CD4-positive, alpha-beta T cell treated with Interleukin-1 beta for 1 hour (primary cell): ENCODE measurements at regions not wholly inside any gene's neighbourhood (a gene's known extent, or its start where the extent isn't known, plus 50 kb on each side); places are given as distances from the start of the nearest gene placed in this dataset.

Source experiments
- DNase-seq, 2 donors: peaks; one replicate each; pipeline ENCODE4 v3.0.0-alpha.2; 2020 to 2022

DNA sequence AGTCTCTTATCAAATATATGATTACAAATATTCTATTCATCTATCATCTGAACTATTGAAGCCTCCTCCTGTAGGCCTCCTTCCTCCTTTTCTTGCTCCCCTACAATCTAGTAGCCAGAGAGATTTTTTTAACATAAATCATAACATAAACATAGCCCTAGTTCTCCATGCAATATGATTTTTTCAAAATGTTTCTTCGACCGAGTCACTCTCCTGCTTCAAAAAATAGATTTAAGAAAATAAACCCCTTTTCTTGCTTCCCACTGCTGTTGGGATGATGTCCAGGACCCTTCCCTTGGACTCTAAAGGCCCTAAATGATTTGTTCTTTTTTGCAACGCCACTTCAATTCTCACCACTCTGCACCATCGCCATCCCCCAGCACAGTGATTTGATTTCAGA lies 319.7 kb upstream of the TSHZ3 start:
- no peak for DNase-seq

DNA sequence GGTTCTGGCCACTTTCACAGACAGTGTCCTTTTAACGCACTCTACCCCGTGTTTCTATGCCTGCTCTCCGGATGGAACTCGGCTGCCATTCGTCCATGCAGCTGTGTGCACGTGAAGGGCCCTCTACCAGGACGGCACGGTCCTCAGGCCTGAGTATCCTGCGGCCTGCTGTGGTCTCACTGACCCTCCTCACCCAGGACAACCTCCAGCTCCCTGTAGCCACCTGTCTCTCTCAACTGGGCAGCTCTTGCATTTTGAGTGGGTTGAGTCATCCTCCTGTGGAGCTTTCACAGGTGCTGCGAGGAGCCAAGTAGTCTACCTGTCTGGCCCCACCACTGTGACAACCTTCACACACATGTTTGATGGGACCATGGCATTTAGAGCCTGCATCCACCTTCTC lies 321.7 kb upstream of the TSHZ3 start:
- DNase-seq, result no peak

DNA sequence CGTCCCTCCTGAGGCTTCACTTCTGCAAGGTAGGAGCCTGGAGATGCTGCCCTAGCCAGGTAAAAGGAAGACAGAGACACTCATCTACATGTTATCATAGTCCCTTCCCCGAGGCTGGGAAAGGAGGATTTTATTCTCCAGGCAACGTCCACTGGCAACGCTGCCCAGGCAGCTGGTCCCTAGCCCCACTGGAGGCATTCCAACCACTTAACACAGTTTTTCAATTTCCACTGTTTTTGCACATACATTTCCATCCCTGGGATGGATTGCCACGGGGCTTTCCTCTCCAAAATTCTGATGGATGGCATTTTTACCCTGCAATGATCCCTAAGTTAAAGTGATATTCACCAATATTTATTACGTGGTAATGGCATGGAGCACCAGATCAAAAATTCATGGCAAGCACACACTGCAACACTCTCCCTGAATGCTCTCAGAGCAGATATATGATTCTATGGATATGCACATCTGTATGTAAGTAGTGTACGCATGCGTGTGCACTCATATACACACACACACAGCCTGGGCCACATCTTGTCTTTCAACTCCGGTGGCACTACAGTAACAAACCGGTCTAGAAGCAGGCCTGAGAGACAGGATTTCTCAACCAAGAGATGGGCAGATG lies 322.3 kb upstream of the TSHZ3 start:
- DNase-seq, result no peak

DNA sequence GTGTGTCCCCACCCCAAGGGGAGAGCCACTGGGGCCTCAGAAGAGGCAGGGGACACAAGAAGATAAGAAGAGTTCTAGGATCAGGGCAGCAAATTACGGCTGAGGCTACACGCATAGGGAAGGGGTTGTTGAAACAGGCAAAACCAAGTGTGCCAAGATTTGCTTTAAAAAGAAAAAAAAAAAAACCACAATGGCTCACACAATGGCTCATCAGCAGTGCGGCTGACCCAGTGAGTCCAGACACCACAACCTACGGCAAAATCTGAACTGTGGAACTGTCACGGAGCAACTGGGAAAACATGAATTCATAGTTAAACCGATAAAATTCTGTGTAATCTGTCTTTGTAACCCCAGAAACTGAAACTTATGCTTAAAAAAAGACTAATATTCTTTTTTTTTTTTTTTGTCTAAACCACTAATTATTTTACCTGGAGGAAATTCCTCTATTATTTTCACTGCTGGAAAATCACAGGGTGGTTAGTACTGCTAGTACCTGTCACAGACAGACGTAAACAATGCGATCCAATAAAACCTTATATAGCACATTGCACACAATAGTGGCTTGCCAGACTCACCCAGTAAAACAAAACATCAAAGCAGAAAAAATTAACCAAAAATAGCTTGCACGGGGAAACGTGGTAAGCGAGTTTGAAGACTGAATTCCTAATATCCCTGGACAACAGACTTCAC lies 325.4 kb upstream of the TSHZ3 start:
- DNase-seq, result no peak

DNA sequence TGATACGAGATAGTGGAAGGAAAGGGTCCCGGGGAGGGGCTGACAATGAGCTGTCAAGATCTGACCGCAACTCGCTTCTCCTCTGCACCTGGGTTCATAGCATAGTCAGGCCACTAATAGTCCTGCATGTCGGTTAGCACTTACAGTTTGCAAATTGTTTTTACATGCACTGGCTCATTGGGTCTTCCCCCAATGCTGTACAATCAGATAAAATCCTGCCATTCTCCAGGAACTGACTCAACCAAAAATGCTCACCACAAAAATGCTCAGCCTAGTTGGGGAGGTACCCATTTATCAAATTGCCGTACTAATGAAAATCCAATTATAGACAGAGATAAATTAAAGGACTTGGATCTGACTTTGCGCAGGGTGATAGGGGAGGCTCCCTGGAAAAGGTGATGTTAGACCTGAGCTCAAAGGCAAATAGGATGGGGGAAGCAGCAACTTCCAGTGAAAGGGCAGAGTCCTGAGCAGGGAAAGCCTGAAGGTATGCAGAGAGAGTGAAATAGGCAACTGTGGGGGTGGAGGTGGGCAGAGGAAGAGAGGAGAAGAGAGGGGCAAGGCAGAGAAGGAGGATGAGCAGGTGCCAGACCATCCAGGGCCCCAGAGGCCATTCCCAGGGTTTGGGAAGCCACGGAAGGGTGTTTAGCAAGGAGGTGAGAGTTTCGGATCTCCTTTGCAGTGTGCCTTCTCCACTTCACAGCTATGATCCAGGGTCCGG lies 326.1 kb upstream of the TSHZ3 start:
- no peak for DNase-seq

DNA sequence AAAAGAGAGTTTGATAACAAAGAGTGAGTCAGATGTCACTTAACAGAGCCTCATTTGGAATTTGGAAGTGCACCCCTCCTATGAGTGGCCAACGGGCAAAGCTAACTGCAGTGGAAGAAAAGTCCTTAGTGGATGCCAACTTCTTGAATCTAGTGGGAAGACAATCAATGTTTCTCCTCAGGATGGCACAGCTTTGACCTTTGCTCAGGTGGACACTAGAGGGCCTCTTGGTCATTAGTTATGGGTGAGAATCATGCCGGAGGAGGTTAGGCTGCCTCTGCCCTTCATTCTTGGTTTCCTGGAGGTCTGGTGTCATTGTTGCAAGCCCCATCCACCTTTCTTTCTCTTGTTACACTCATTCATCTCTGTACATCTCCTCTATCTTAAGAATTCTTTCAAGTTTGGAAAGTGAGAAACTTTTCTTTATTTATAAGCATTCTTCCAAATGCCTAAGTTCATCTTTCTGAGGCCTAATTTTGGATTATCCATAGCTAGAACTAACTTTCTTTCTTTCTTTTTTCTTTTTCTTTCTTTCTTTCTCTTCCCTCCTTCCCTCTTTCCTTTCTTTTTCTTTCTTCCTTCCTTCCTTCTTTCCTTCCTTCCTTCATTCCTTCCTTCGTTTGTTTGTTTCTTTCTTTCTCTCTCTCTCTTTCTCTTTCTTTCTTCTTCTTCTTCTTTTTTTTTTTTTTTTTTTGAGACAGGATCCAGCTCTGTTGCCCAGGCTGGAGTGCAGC lies 327.2 kb upstream of the TSHZ3 start:
- no peak for DNase-seq

DNA sequence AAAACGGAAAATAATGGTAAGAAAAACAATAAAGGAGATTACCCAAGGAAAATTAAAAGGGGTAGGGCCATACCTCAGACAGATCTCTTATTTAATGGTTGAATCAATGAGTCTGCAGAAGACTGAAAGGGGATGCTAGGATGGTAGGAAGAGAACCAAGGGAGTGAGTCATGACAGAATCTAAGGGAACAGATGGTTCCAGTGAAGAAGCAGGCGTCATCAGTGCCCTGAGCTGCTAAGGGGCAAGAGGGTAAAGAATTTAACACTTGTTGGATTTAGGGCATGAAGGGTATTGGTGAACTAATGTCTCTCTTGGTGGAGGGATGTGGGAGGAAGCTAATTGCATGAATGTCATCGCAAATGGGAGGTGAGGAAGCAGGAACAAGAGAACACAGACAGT lies 329.2 kb upstream of the TSHZ3 start:
- DNase-seq, result no peak

DNA sequence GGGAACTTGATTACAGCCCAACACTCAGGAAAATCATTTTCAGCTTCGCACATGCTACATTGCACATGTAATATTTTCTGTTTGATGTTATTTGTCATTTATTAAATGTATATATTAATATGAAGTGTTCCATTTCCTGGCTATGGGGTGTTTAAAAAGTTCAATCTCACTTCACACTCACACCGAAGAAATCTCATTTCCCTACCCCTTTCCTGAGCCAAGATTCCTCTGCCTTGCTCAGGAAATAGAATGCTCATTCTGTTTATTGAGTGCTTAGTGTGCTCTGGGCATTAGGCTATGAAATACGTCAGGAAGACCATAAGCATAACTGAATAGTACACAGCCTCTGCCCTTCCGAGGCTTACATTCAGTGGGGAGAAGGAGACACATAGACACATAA lies 331.9 kb upstream of the TSHZ3 start:
- no peak for DNase-seq

DNA sequence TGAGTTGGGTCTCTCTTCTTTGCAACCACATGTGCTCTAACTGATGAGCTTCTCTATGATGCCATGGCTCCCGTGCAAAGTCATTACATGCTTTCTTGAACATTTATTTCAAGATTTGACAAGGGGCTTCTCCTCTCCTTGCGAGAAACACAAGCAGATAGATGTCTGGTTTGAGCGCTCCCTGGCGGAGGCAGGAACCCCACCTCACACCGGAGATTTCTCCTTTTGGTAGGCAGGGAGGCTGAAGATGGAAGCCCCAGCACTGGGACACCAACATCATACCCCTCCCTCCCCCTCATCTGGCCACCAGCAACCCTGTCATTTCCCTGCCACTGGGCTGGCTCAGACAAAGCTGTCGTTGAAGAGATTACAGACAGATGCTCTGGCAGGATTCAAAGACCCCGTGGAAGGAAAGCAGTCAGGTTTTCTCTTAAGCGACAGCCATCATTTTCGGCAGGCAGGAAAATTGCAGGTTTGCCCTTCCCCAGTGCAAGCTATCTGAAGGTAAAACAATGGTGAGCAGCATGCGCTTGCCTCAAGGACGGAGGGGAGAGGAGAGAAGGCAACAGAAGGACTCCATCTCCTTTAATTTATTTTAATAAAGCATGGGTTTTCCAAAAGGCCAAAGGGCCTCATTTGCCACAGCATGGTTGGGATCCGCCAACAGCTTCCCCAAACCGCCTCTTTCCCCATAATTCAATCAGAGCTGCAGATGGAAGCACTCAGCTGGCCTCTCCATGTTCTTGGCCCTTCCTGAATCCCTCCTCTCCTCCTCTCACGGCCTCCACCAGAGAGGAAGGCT lies 344.1 kb upstream of the TSHZ3 start:
- DNase-seq, result no peak

DNA sequence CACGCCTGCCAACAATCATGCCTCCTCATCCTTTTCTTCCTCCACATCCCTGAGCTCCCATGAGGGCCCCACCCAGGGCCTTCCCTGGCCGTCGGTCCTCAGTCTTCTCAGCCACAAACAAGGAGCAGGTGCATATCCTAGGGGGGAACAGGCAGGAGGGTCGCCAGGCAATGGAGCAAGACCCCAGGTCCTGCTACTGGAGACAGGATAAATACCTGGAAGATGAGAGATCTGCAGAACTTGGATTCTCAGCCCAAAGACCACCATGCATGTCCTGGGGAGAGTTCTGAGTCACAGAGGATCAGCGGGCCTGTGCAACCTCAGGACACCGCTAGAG lies 344.7 kb upstream of the TSHZ3 start:
- DNase-seq, result no peak

DNA sequence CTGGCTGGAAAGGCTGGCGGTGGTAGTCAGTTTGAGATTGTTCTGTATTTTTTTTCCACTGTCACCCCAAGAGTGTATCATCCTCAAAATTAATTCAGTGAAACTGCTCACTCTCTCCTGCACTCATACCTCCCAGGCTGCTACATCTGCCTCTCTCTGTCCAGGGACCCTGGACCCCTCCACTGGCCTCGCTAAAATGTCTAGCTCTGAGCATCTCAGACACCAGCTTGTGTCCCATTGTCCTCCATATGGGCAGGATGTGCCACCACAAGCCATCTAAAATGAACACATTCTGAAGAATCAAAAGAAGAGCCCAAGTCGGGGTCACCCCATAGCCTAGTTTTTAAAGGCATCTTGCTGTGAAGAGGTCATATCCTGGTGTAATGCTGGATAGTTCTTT lies 345.5 kb upstream of the TSHZ3 start:
- no peak for DNase-seq

DNA sequence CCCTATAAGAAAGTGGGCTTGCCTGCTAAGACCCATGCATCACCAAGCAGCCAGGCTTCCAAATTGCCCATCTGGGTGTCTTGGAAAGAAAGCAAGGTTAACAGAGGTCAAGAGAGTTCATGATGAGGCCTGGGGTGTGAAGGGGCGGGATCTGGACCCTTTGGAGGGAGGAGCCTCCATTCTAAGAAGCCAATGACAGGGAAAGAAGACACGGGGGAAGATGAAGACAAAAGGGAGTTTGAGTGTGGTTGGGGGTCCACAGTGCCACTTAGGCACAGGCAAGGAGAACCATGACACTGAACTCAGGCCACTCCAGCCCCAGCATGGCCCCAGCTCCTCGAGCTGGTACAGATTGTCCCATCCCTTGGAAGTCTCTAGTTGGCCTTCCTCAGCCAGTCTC lies 350.2 kb upstream of the TSHZ3 start:
- no peak for DNase-seq

DNA sequence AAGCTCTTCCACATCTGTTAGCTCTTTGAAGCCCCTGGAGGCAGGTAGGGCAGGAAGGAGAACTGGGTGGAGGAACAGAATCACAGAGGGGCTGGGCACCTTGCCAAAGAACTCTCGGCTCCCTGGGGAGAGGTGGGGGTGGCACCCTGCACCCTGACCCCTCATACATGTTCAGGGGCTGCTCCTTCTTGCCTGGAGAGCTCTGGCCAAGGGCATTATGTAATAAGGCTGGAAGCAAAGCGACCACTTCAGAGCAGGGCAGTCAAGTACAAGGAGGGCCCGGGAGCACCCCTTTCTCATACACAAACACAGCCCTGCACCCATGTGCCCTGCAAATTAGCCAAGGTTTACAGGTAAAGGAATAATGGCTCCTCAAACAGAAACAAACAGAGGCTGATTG lies 351.9 kb upstream of the TSHZ3 start:
- no peak for DNase-seq

DNA sequence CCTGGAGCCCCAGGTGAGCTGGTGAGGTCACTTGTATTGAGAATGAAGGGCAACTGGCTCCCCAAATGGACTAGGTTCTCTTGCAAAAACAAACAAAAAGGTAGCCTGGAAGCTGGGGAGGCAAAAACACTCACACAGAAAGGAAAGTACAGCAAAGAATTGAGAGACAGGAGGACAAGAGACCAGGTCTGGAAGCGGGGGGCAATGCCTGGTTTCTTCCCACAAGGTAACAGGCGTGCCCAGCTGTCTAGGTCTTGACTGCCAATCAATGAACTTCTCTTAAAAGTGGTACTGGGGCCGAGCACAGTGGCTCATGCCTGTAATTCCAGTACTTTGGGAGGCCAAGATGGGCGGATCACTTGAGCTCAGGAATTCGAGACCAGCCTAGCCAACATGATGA lies 356.4 kb upstream of the TSHZ3 start:
- no peak for DNase-seq

DNA sequence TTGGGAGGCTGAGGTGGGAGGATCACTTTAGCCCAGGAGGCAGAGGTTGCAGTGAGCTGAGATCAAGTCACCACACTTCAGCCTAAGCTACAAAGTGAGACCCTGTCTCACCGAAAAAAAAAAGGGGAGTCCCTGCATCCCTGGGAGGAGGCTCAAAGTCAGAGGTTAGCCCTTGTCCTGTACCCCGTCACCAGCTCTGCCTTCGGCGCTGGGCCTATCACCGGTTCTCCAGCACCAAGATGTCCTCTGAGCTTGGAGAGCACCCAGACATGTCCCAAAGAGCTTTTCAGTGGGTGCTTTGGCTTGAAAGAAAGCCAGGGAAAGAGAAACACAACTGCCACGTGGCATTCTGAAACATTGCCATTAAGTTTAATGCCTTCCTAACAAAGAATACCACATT lies 356.9 kb upstream of the TSHZ3 start:
- DNase-seq, result no peak

DNA sequence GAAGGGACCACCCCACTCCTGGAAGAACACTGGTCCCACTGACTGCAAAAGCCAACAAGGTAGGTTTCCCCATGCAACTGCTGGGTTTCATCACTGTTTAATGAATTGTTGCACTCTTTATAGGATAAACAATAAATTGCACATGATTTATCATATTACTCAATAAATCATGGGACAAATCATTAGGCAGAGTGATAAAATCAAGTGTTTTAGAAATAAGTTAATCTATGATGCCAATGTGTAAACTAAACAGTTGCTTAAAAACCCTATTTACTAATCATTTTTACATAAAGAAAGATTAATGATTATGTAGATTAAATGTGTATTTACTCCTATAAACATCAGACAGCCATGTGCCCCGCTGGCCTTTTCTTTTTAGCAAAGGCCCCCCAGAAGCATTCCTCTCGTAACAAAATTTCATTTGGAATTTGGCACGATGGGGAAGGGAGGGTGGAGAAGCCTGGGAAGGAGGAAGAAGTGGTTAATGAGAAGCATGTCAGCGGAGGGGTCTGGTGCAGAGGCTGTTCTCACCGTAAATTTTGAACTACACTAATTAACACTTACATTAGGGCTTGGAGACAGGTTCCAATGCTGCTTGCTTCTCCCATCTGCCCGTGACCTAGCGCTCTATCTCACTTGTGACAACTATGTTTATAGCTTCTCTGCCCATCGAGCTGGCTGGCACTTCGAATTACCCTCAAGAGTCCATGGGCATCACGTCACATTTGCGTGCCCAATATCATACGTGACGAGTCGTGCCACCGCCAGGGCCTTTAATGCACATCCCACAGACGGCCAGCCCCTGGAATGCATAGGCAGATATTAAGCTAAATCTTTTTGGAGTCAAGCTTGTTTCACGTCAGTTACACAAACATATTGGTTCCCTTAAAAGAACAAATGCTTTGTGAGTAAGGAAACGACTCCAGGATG lies 357.7 kb upstream of the TSHZ3 start:
- DNase-seq, result no peak

DNA sequence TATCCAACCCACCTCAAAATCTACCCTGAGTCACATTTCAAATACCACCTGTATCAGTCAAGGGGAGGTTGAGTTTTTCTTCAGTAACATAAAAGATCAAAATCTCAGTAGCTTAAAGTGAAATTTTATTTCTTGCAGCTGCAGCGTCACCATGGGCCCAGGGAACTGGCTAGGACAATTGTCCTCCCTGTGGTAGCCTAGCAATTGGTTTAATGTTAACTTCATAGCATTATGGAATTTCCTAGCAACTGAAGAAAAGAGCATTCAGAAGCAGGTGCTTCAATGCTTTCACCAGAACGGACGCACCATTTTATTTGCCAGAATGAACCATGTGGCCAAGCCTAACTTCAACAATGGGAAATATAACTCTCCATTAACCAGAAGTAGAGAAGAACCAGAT lies 359.3 kb upstream of the TSHZ3 start:
- no peak for DNase-seq

DNA sequence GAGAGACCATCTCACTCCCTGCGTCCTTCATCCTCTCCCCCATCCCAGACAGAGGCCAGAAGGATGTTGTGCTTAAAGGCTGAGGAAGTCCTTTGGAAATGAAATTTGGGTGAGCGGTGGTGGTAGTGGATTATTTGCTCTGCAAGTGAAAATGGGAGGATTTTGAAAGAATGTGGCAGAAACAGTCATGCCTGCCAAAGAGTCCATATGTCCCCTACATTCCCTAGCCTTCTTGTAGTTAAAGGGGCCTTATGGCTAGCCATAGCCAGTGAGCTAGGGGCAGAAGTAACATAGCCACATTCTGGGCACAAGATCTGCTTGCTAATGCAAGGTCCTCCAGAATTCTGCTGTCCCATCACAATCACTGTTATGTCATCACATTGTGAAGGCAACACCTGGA lies 360.2 kb upstream of the TSHZ3 start:
- no peak for DNase-seq

DNA sequence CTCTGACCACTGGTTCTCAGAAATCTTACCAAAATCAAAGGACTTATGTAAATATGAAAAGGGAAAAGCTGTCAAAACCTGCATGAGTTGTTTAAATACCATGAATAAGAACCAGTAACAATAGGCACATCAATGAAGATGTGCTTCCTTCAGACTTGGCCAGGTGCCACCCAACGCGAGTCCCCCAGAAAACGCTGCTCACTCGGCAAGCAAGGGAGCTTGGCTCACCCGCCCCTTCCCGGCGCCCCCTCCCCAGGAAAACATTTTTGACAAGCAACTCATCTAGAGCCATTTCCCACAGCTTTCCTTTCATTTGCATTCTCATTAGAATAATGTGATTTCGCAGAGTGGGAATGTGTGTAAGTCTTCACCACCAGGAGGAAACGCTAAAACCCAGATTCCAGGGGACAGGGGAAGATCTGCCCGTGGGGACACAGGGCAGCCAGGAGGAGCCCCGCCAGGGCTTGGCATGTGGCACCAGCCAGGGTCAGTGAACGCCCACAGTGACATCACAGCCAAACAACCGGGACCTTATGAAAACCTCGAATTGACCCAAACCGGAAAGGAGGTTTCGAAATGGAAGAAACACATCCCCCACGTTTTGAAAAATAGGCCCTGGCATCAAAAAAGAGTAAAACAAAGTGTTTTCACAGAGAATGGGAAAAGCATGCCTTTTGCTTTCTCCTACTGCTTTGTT lies 366.2 kb upstream of the TSHZ3 start:
- DNase-seq, result no peak

DNA sequence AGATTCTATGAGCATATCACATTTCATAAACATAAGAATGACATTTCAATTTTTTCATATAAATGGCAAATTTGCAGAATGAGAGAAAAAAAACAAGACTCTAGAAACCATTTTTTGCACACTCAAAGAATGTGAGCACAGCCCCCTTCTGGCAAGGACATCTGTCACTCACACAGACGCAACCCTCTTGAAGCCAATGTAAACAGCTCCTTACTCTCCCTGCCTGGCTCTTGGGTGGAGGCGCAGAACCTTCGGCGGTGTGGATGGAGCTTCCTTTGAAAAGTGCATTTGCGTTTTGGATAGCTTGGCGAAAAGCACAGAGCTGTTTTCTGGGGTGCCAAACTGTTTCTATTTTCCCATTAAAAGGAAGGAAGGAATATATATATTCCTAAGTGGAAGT lies 367.6 kb upstream of the TSHZ3 start:
- no peak for DNase-seq

DNA sequence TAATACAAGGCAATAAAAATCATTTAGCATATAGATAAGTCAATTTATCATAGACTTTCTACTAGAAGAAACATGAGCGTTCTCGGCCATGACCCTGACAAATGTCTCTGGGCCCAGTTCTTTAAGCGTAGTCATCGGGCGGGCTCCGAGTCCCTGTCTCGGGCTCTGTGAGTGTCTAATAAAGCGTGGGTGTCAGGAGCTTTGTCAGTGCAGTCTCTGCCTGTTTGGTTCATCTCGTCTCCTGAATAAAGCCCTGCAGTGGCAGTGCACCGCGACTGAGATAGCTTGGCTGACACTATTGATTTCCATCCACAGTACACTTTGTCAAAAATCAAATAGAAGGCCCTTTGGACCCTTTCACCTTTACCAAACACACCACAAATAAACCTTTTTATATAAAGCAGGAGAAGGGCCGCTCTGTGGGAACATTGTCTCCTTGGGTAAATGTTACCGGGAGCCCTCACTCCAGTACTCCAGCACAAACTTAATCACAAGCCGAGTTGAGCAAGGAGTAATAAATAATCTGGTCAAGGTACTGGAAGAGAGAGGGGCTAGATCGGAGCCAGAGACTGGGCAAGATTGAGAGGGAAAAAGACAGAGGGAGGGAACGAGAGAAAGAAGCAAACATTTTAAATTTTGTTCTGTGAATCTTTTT lies 368.2 kb upstream of the TSHZ3 start:
- DNase-seq, result no peak
